DMS53 treated with DMSO at 0.1 percent for 48 hours (cell line): ENCODE measurements at regions not wholly inside any gene's neighbourhood (a gene's known extent, or its start where the extent isn't known, plus 50 kb on each side); places are given as distances from the start of the nearest gene placed in this dataset.

Source experiments
- DNase-seq: peaks from one replicate; lab custom pipeline; 2025; ENCODE audit not compliant: unreplicated experiment; lab: John Stamatoyannopoulos, UW

DNA sequence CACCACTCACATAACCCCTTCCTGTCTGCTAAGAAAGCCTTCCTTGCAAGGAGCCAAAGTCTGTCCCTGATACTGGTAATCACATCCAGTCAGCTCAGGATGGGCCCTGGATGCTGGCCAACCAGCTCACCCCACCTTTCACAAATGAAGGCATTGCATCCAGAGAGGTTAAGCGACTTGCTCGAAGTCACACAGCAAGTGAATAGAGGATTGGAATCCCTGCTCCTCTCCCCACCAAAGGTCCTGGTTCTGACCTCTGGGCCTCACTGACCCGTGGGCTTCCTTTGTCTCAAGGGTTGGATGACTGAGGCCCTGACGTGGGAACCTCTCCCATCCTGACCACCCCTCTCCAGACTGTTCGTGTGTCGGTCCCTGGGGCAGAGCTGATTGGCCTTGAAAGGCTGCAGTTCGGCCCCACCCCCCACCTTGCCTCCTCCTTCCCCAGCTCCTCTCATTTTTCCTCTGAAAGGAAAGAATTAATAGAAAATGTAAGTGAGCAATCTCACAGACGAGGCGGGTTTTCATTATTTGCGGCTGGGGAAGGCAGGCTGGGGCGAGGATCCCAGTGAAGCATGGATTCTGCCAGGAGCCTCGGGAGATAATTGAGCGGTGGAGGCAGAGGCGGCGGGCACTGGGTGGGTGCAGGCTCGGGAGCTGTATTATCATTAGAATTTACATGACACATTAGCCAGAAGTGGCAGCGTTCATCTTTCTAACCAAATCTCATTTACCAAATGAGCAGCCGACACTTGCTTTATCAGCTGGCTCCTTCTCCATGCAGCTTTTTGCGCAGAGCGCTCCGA is 101.5 kb upstream of the CSF3R start:
- DNase-seq = no peak

DNA sequence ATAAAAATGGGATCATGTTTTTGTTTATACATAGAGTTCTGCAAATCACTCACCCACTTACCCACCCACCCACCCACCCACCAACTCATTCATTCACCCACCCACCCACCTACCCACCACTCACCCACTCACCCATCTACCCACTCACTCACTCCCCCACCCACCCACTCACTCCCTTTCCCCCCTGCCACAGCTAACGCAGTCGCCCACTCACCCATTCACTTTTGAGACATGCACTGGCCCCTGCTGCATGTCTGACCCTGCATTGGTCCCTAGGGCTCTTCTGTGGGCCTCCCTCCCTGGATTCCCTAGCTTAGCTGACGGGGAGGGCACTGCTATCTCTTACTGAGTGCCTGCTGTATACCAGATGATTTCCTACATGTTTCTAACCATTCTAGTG is 100.4 kb upstream of the CSF3R start:
- DNase-seq = no peak

DNA sequence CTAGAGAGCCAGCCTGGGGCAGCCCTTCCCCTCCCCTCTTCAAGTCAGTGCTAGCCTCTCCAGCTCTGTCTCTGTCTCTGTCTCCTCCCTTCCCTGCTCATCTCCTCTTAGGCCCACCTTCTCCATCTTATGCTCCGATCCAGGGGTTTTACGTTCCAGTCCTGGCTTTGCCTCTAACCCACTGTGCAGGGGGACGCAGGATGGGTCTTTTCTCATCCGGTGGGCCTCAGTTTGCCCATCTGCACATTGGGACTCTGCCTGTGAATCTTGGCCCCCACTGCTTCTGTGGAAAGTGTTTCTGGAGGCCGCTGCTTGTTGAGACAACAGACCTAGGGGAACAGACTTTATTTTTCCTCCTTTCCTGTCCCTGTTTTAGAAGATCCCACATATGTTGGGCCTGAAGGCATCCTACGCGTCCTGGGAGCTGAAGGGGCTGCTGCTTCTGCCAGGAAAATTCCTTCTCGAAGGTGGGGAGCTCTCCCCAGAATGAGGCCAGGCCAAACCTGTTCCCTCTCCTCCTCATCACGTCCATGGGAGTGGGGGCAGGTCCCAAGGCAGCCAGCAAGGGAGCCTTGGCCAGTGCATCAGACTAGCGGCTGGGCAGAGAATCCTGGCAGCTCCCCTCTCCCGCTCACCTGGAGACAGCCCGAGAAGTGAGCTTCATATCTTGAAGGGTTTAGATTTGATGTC is 99.5 kb upstream of the CSF3R start:
- no peak for DNase-seq

DNA sequence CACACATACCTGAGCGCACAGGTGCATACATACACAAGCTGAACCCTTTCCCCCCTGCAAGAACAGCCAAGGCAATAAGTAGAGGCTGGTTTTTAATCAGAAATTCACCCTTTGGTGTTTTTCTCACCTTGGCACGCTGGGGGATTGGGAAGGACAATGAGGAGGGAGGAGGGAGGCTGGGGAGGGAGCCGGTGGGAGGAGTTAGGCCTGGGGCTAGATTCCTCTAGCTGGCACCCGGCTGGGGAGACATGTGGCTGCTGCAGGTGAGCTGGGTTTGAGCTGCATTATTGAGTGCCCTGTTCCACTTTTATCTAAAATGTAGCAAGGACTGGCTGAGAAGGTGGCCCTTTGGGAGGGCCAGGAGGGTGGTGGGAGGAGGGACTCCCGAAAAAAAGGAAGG is 97.8 kb upstream of the CSF3R start:
- DNase-seq = no peak

DNA sequence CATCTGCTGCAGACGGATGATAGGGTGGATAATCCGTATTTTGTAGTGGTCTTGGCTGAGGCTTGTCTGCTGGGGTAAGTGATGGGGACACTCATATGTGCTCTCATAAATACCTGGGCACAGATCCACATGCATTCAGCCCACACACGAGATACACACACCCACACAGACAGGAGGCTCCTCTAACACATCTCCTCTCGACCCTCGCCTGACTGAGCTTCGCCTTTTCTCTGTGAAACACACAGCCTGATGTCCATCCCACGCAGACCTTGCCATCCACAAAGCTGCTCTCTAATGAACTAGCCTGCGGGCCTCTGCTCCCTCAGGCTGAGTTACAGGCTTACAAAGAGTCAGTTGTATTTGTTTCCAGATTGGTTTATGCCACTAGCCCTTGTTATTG is 96.3 kb upstream of the CSF3R start:
- DNase-seq = no peak

GRCh38 chr1:36576551-36577110 is 93.9 kb upstream of the CSF3R start:
- no peak for DNase-seq

DNA sequence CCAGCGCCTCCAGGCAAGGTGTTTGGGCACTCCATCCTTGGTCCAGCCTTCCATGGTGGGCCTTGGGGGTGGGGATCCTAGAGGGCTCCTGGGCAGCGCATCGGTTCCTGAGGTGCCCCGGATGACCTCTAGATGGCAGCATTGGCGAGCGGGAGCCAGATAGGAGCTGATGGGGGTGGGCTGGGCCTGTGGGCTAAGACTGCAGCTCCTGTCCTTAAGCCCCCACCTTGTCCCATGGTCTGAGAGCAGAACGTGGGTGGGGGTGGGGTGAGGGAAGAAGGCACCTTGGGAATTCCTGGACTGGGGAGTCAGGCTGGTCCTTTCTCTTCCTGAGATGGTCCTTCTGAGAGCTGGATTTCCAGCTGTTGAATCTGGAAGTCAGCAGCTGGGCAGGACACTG is 93.4 kb upstream of the CSF3R start:
- no peak for DNase-seq

- DNase-seq = no peak
These were observed 90.7 kb upstream of the CSF3R start for GRCh38 chr1:36573445-36573844.

DNA sequence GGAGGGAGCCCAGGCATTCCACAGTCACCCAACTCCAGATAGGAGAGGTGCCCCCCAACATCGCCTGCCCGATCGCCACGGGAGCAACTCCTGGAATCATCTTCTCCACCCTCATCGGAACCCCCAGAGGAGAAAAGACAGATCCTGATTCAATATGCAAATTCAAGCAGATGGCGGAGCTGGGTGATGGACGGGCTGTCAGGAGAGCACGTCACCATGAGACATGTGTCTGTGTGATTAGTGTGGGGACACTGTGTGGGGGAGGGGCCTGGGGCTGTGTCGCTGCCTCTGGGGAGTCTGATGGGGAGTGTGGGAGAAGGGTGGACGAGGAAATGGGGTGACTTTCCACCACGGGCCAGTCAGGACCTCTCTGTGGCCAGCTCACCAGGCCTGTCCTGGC is 90.2 kb upstream of the CSF3R start:
- DNase-seq = no peak

GRCh38 chr1:36572142-36572715 is 89.5 kb upstream of the CSF3R start:
- no peak for DNase-seq

- no peak for DNase-seq
These were observed 88.4 kb upstream of the CSF3R start for GRCh38 chr1:36571106-36571505.

DNA sequence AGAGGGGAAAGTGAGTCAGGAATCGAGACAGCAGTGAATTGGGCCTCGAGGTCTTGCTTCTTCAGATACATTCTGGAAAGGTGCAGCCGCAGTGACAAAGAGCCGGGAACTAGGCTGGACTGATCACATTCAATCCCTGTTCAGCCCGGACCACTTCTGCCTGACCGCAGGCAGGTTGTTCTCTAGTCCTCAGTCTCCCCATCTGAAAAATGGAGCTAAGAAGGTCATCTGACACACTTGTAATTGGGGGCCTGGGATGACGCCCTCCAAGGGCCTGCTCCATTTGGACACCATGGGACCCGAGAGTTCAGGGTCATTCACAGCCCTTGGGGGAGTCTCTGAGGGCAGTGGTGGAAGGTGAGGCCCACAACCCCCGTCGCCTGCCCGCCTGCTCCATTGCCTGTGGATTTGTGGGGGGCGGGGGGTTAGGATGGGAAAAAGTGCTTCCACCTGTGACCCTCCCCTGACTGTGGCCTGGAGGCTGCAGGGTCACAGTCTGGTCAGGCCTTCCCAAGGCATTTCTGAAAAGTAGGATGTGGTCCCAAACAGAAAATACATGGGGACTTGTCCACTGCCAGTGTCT is 87.9 kb upstream of the CSF3R start:
- no peak for DNase-seq

DNA sequence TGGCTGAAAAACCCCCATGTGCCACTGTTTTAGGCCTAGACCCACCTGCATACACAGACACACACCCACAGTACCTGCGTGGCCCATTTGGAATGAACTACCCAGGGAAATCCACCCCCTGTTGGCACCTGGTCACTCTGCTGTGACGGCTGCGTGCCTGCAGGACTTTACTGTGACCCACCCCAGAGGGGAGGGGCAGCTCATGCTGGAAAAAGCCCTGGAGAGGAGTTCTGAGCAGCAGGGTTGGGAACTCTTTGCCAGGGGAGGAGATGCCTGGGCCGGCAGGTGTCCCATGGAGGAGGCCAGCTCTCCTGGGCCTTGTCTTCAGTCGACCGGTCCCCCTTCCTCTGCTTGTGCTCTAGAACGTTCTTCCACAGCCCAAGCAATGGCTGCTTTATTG is 87.3 kb upstream of the CSF3R start:
- no peak for DNase-seq

DNA sequence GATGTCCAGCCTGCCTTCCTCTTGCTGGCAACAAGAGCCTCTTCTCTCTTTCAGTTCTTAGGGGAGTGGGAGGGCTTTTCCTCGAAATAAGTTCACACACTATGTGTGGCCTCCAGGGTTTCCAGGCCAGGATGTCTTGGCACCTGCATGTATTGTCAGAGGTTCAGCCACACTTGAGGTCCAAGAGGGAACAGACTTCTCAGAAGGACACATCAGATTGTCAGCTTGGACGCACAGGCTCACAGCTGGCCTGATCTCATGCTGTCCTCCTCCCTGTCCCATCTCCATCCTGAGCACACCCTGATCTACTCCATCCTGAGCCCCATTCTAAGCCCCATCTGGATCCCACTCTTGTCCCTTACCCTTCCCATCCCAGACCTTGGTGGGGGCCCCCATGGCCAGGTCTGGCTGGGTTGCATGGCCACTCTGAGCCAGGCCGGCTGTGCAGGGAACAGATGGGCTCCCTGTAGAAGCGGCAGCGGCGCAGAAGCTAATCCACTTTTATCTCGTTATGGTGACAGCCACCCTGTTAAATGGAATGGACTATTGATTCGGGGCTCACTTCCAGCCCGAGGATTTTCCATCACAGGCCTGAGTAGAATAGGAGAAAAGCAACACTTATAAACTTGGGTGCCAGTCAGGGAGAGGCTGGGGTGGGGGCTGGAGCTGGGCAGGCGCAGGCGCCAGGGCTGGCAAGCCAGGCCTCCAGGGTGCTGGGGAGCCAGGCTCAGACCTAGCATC is 85.1 kb upstream of the CSF3R start:
- no peak for DNase-seq

DNA sequence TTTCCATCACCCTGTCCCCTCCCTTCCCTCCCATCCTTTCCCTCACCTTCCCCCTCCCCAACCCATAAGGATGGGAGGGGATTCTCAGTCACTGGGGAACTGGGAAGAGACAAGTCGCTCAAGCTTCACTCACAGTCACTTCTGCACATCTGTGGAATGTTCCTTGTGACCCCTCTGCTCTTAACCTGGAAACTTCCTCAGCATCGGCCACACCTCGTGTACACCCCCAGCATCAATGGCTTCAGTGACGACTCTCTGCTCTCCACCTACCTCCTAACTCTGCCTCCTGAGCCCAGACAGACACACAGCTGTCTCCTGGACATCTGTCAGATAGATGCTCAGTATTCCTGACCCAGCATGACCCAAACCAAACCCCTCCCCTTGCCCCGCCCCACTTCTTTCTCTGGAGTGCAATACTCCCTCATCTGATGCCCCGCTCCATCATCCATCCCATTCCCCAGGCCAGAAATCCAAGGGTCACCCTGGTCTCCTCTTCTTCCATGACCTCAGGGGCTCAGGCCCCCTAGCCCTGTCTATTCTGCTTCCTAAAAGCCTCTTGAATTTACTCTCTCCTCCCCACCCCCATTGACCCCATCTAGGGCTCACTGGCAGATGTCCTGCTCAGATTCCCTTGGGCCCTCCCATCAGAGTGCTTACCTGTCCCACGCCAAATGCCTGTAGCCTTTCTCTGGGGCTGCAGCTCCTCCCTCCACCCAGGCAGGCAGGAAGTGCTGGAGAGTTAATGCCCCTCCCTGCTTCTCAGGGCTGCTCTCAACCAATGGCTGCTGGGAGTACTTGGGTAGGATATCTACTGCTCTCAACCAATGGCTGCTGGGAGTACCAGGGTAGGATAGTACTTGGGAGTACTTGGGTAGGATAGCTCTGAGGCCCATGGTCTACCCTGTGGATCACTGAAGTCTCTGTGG is 83.1 kb upstream of the CSF3R start:
- DNase-seq = no peak

GRCh38 chr1:36562181-36562685 is 79.5 kb upstream of the CSF3R start:
- no peak for DNase-seq

DNA sequence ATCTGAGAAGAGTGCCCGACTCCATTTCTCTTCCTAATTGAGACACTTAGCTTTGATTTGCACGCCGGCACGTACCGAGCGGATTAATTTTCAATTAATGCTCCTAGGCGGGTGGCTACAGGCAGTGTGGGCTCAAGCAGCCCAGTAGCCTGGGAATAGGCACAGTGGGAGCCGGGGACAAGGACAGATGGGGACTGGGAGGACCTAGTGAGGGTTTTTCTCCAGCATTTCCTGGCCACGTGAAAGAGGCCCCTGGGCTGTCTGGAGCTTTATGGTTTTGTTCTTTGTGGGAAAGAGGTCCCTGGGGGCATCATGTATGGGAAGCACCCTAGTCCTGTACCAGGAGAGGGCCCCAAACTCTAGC is 78.6 kb upstream of the CSF3R start:
- DNase-seq = no peak

DNA sequence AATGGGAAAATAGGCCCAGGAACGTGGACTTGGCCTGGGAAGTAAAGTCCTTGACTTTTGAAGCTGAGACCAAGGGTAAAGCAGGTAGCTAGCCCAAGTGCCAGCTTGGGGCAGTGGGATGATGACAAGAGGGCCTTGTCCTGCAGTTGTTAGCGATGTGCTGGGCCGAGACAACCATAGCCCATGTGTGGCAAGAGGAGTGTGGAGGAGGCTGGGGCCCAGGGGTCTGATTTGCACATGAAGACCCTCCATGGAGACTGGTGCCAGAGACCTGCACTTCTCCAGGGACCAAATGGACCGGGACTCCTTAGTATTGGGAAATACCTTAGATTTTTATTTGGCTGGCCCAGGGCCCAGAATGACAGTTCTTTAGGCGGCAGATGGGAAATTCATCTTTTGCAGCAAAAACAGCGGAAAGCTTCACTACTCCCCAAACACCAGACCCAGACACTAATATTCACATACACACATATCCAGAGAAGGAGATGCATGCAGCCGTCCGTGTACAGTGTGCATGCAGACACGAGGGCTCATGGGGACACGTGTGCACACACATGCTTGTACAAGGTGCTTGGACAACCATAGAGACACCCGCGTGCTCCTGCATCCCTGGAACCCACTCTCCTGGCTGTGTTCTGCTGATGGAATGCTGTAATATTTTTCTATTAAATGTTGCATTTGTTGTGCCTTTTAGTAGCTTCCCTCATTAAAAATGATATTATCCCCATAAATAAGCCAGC is 78.1 kb upstream of the CSF3R start:
- DNase-seq = no peak

DNA sequence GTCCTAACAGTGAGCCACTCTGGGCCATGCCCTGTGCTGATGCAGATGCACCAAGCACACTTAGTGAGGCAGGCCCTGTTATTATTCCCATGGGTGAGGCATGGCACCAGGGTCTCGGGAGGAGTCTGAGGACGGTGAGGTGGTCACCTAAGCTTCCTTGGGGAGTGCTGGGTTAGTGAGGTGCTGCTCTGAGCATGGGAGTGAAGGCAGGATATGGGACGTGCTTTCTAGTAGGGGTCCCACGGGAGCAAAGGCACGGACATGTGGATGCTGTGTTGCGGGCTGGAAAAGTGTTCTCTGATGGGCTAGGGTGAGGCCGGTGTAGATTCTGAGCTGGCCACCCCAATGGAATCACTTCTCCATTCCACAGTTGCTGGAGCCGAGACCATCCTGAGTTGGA is 77.5 kb upstream of the CSF3R start:
- DNase-seq = no peak
